HG02970 (cell line): ENCODE measurements at regions not wholly inside any gene's neighbourhood (a gene's known extent, or its start where the extent isn't known, plus 50 kb on each side); places are given as distances from the start of the nearest gene placed in this dataset.

ENCODE experiments used
- ATAC-seq: cut with Tn5 transposase; IDR thresholded peaks from one replicate; pipeline ENCODE4 v1.9.1; 2021; ENCODE audit warnings: mild to moderate bottlenecking, moderate library complexity, moderate number of reproducible peaks; ENCODE audit not compliant: unreplicated experiment, low FRiP score

DNA sequence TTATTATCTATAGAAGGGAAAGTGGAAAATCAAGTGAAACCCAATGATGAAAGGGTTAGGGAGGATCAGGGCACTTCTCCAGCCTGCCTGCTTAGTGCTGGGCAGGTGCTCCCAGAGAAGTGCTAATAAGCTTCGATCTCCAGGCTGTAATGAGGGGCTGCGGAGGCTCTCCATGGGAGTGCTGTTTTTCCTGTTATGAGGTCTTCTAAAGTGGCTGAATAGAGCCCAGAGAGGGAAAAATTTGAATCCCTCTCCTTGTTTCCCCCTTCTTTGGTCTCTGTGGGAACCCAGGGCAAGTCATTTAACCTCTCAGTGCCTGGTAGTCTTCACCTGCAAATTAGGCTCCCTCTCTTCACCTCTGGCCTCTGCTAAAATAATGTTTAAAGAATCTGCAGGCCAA is 351.7 kb upstream of the DCC start:
- ATAC-seq: no peak

DNA sequence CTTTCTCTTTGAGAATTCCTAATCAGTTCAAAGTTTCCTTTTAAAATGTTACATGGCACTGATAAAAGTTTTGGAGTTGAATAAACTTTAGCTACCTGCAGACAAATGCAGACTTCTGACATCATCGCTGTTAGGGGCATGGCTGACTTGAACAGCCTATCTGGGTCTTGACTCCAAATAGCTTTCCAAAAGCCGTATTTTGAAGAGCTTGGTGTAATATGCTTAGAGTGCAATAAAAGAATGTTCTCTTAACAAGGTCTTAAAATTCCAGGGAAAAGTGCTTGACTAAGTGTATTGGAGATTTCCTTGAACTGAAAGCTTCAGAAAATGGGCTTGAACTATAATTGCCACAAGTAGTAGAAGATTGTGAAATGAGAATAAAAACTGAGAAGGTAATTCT is 342.9 kb upstream of the DCC start:
- no peak for ATAC-seq

DNA sequence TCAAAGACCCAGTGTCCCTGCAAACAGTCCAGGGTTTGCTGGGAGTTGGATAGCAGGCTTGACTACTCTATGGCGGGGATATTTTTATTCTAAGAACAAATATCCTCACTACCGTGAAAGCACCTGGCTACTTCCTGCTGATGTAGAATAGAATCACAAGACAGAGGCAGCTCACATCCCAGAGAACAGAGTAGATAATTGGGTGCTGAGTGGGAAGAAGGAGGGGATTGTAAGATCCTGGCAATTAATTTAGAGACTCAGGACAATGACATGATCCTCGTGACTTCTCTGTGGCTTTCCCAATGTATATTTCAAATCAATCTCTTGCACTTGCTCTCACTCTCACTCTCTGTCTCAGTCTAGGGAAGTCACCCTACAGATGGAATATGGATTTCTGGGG is 341.9 kb upstream of the DCC start:
- no peak for ATAC-seq

DNA sequence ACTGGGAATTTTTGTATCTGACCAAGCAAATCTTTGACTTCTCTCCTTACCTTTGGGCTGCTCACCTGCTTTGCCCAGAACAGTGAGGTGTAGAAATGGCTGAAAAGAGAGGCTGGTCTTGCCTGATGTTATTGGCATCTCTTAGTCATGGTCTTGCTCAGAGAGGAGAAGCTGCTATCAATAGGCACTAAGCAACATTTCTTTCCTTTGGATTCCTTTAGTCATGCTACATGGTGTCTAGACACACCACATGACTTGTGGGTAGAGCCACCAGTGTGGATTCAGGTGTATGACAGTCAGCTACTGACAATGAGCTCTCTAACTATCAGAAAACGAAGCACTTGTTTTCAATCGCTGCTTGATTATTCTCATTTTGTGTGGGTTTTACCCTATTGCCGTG is 341.3 kb upstream of the DCC start:
- no peak for ATAC-seq

DNA sequence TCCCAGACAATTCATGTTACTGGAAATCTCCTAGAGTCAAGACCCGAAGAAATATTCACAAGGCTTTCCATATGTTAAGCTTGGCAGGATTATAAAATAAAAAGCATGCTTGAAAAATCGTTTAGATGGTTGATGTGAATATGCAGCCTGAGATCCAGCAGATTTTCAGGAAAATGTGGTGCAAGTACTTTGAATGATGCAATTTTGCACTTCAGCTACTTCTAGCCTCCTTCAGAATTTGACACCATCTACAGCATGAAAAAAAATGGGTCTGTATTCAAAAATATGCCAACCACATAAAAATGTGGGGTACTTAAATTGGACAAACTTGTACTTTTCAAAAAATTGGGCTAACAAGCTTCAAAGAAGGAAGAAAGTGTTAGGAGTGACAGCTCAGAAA is 340.6 kb upstream of the DCC start:
- ATAC-seq: no peak

DNA sequence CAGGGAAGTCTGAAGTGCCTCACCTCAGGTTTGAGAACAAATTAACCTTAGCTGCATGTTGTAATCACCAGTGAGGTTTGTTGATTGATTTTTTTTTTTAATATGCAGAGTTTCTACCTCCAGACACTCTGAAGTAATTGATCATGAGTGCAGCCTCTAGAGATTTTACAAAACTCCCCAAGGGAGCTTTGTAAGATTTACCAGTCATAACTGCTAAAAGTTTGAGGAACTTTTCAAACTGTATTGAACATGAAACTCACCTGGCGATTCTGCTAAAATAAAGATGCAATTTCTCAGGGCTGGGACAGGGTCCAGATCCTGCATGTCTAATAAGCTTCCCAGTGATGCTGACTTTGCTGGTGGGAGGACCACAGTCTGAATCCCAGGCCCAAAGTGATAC is 339.6 kb upstream of the DCC start:
- no peak for ATAC-seq

DNA sequence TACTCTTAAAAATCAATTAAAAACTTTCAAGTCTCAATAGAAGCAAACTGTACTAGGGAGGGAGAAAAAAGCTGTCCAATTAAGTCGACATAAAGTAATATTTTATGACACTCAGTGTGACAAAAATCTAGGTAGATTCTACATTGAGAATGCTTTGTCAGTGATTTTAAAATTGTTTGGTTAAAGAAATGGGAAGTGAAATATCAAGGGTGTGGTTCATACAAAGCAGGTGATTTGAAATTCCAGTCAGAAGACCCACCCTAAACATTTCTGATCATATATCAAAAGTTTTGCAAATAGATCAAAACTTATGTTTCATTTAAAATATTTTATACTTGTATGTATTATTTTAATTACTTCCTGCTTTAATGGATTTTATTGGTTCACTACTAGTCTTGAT is 338.9 kb upstream of the DCC start:
- ATAC-seq: no peak

DNA sequence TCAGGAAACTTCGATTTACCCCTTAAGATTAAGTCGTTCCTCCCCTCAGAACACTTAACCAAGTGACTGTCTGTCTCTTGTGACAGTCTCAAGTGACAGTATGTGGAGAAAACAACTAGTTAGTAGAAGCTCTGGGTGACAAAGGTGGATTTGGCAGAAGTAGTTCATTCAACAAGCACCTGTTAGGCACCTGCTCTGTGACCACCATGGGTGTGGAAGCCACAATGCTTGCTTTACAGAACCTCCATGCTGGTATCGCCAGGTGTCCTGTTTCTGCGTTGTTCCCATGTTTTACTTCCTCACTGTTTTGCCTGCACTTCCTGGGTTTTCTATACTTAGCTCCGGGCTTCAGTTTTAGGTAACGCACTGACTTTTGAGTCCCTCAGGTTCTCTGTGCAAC is 337.4 kb upstream of the DCC start:
- ATAC-seq: no peak

DNA sequence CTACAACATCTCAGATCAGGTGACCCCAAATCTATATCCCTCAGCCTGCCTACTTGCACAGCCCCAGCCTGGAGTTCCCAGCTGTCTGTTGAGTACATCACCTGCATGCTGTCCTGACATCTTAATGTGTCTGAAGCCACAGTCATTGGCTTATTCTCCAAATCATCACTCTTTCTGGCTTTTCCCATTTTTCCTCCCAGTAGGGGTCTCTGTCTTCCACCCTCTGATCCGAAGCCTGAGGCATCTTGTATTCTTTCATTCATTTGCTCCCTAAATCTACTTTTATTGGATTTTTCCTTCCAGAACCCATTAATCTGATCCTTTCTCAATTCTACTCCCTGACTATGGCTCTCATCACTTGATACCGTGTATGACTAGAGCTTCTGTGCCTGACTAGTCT is 332.9 kb upstream of the DCC start:
- no peak for ATAC-seq

DNA sequence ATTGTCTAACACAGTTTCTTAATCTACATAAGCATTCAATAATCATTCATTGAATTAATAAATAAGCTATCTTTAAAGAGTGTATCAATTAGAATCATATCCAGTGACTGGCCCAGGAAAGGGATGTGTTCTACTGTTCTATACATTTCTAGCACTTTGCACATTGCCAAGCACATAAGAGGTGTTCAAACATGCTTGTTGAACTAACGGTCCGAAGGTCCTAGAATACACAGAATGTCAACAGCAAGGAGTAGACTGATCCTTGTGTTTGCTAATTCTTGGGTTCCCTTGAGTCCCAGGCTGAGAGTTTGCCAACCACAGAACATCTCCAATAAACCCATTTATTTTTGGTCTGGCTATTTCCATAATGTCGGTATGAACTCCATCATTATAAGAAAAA is 331.7 kb upstream of the DCC start:
- no peak for ATAC-seq

DNA sequence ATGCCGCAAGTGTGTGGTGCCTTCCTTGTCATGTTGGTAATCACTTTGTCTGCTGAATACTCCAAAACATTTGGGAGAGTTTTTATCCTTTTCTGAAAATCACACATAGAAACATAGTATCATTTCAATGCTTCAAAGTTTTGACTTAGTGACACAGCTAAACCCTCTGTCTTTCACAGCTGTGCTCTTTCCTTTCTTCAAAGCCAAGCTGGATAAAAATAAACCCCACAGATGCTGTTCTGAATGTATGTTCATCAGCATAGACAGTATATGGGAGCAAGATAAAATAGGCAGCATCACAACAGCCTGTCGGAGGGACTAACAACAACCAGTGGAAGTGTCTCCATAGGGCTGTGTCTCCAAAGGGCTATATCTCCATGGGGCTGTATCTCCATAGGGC is 331.3 kb upstream of the DCC start:
- no peak for ATAC-seq

DNA sequence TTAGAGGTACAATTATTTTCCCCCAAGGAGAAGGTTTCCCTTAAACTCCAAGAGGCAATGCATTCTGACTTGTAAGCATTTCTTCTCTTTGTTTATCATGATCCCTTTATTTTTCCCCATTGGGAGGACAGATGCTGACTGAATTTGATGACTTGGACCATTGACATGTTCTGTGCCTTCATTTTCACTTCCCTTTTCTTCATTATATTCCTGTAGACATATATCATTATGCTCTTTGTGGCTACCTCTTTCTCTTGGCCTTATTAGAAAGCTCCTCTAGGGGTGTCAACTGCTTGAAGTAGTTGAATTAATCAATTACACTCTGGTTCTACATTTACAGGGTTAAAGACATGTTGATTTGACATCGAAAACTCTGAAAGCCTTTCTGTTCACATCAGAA is 330.0 kb upstream of the DCC start:
- ATAC-seq: no peak

DNA sequence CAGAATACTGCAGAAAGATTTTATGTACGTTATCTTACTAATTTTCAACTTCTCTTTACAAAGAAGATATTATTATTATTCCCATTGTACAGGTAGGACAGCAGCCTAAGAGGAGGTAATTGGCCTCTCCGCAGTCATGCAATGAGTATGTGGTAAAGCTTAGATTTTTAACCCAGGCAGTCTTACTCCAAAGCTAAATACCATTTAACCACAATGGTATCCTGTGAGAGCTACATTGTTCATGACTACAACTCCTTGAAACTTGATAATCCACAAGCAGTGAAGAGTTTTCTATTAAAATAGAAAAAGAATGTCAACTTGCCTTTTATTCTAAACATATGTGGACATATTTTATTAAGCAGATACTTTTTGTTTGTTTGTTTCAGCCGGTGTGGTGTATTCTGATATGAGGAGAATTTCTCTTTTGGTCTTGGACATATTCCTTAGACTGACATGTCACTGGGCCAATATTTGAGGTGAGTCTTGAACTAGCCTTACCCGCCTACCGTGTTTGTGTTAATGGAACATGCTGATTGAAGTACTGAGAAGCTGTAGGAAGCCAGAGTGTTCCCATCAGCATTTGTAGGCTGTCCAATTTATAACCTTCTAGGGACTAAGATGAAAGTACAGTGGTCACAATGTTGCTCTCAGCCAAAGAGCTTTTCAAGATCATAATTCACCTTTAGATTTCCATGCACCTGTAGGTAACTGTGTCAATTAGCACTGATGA is 293.9 kb upstream of the DCC start:
- ATAC-seq: no peak

DNA sequence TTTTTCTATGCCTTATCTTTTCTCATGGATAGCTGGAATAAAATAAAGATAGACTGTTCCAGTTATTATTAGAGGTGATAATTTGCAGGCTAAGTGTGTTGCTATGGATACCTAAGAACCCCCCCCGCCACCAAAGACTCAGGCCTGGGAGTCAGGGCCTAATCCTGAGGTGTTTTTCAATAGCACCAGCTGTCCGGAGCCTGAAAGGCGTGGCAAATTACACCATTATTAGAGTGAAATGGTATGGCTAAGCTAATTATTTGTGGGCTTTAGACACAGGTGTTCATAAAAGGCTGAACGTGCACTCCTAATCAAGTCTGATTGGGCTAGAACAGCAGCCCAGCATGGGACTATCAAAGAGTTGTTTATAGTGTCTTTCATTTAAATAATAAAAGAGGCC is 293.2 kb upstream of the DCC start:
- no peak for ATAC-seq

DNA sequence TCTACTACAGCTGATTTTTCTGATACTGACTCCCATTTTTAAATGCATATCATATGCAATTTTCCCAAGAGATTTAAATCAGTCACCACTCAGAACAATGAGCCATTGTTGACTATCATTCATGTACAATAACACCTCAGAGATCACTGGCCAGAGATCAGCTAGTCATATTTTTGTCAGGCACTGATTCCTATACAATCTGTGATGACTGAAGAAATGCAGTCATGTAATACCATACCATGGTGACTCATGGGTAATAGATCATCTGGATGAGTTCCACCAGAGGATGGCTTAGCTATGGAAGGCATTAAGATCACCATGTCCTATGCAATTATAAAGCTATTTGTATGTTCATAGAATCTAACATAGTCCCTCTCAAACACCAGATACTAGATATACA is 285.7 kb upstream of the DCC start:
- no peak for ATAC-seq

DNA sequence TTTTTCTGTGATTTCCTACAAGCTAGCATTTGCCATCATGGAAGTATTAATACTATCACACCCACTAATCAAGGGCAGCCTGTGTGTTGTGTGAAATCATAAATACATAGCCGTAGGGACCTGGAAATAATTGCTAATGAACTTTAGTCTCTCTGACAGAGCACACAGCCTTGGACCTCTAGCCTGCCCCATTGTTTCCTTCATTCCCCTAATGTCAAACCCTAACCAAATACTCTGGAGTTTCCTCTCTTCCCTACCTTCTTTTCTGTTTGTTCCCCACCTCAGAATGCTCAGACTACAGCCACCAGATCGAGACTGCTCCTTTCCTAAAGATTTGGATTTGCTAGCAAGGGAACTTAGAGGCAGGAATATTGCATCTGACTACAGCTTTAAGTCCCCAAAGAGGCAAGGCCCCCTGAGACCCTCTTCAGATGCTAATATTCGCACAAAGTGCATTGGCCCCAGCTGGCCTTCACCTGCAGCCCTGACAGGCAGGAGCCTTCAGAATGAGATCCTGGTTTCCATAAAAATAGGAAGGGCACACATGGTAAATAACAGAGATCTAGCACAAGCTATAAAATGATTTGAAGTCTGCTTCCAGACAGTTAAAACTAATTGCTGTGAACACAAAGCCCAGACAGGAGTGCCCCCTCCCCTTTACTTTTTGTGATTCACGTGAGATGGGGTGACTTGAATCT is 279.2 kb upstream of the DCC start:
- no peak for ATAC-seq

DNA sequence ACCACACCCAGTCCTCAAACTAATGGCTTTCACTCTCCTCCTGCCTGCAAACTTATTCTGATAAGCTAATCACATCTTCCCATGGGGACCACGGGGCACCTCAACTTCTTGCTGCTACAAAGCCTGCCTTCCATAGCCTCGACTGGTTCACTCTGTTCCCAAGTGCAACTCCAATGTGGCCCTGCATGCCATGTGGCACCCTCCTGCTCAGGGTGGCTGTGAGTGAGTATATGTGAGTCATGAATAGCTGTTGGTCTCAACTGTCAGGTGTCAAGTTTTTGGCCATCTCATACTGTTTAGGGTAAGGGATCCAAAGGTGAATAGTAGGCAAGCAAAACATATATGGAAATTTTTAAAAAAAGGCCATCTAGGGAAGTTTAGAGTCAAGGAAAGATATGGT is 276.1 kb upstream of the DCC start:
- no peak for ATAC-seq

DNA sequence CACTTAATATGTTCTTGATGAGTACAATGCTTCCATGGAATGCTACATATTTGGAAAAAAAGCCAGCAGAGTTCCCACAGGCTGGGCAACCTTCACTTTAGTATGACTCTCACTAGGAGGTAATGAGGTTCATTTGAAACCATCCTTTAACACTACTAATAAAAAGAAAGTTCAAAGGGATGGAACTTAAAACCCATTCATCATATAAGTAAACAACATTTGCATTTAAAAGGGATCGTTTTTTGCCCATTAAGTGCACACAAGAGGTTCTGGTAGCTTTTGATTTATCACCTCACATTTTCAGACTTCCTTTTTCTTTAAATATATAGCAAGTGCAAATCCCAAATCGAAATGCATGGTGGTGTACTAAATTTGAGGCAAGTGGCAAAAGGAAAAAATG is 270.8 kb upstream of the DCC start:
- no peak for ATAC-seq

DNA sequence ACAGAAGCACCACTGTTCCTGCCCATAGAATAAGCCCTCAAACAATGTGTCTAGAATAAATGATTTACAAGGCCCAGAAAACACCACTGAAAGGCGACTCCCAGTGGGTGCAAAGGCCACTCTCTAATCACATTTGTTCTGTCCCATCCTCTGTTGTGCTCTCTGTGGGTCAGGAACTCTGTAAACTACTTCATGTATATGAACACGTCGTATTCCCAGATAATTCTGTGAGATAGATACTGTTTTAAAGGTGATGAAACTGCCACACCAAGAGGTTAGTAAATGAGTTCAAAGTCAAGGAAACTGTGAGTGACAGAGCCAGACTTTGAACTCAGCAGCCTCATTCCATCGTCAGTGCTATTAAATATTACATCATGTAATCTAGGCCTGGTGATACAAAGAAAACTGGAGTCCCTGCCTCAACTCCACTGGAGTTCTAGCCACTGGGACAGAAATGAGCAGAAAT is 269.7 kb upstream of the DCC start:
- ATAC-seq: no peak

DNA sequence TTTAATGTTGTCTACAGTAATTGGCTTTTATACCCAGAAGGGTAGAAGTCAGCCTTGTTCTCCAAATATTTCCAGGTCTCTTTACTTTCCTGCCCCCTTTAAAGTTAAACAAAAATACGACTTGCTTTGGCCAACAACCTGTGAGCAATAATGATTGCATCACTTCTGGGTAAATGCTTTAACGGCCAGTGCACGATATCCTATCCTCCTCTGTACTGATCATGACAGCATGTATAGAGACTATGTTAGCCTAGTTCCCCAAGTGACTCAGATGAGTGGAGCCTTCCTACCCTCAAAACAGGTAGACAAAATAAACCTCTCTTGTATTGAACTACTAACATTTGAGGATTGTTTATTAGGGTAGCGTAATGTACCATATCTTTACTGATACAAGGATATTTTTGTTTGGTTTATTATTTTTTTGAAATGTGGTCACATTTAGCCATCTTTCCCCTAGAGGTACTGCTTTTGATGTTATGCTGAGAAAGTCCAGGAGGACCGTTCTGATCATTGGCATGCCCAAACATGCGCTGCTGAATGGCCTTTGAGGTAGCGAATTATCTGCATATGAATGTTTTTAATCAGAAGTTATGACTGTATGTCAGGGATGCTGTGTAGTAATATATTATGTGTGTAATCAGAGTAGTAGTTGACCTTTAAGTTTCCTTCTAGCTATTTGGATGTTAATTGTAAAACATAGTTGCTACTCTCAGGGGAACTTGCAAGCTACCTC is 262.6 kb upstream of the DCC start:
- ATAC-seq: no peak

DNA sequence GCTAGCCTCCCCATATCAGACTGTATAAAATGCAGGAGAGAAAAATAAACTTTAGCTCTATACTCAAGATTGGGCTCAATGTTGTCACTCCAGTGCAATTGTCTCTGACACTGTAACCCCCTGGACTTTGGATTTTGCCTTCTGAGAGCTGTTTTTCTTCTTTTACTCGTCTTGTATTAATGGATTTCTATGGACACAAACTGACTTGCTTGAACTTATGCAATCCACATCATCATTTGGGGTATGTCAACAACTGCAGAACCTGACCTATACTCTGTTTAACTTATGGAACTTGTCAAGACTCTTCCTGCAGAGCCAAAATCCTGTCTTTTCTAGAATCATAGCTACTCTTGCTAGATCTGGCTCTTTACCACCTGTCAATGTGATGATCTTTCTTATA is 257.8 kb upstream of the DCC start:
- no peak for ATAC-seq

DNA sequence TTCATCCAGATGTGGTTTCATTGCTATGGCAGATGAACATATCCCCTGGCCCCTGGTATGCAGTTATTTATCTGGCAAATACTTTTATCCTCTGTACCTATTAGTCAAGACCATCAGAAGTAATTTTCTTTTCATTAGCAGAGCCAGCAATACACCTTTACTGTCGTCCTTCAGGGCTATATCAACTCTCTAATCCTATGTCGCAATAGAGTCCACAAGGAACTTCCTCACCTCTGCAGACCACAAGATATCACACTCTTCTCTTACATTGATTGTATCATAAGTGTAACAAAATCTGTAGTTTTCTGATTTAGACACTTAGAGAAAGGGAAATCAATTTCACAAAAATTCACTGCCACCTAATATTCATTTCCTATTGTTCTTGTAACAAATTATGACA is 252.9 kb upstream of the DCC start:
- ATAC-seq: no peak
